GM12892 (cell line): ENCODE measurements at regions not wholly inside any gene's neighbourhood (a gene's known extent, or its start where the extent isn't known, plus 50 kb on each side); places are given as distances from the start of the nearest gene placed in this dataset.

Experiments used
- POLR2A ChIP-seq: IDR thresholded peaks from 2 replicates; pipeline ENCODE4 v1.6.1; 2011; ENCODE audit warnings: low read depth, low read length, control low read depth
- POLR2AphosphoS5 ChIP-seq: IDR thresholded peaks from 2 replicates; pipeline ENCODE4 v1.6.1; 2011; ENCODE audit warnings: low read depth, low read length, control low read depth
- TAF1 ChIP-seq: IDR thresholded peaks from 2 replicates; pipeline ENCODE4 v1.6.1; 2011; ENCODE audit warnings: low read depth, mild to moderate bottlenecking, control low read depth, low read length, borderline replicate concordance

DNA sequence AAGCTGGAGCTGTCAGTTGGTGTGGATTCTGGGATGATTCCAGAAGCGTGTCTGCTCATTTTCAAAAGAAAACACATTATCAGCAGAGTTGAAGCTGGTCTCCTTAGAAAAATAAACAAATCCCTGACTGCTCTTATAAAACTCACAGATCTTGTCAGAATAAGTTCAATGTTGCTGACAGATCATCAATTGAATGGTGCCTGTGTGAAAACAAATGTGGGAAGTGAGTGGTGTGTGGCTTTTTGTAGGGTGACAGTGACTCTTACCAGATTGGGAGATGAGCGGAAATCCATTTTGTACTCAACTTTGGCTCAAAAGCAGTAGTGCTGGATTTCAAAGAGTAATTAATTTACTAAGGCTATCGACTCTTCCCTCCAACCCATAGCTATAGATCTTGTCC lies 807.8 kb downstream of the RAPGEF2 start:
- TF ChIP-seq POLR2AphosphoS5 (no peak), POLR2A (no peak), TAF1 (no peak)
